Upper lobe of right lung (tissue), 1 donor: ENCODE measurements at regions not wholly inside any gene's neighbourhood (a gene's known extent, or its start where the extent isn't known, plus 50 kb on each side); places are given as distances from the start of the nearest gene placed in this dataset.
"Not testable (repeated sequence)": the region's sequence is repeated elsewhere in the genome, so short reads cannot be mapped to it uniquely, and the experiment has no call there.

ENCODE experiments used
- ATAC-seq: fragments of 200-7000 bp; cut with Tn5 transposase; one replicate; pipeline ENCODE4 v1.9.1; 2020; ENCODE audit warnings: mild to moderate bottlenecking, moderate library complexity
- DNase-seq: peaks from one replicate; pipeline ENCODE4 v3.0.0-alpha.2; 2020
- H3K27ac ChIP-seq: fragments of 200-600 bp; one replicate; pipeline ENCODE4 v1.8.0; 2022
- H3K27me3 ChIP-seq: fragments of 200-600 bp; one replicate; pipeline ENCODE4 v1.8.0; 2022; ENCODE audit warnings: mild to moderate bottlenecking
- H3K36me3 ChIP-seq: fragments of 200-600 bp; one replicate; pipeline ENCODE4 v1.8.0; 2022
- H3K4me1 ChIP-seq: fragments of 200-600 bp; one replicate; pipeline ENCODE4 v1.8.0; 2022
- H3K4me3 ChIP-seq: fragments of 200-600 bp; one replicate; pipeline ENCODE4 v1.8.0; 2022; ENCODE audit warnings: mild to moderate bottlenecking
- H3K9me3 ChIP-seq: fragments of 200-600 bp; one replicate; pipeline ENCODE4 v1.8.0; 2022
- intact Hi-C: fragments of 100-400 bp; cut with DNase I; formaldehyde crosslinking; loops from one replicate; pipeline ENCODE4 v1.11.0; 2022
- TF ChIP-seq, protein P1 (sequence below): fragments of 200-600 bp; IDR thresholded peaks from one replicate; pipeline ENCODE4 v1.8.0; 2022; ENCODE audit warnings: antibody characterized with exemption
- donor health status: DM: no; HTN: yes; CAD: no; lungs with severe emphysema.

- no peaks in the 10 kb centered on the region for H3K4me1 ChIP-seq
- H3K36me3 ChIP-seq = no peaks in the 10 kb centered on the region
- H3K27me3 ChIP-seq = no peaks in the 10 kb centered on the region
- TF ChIP-seq, protein P1, sequence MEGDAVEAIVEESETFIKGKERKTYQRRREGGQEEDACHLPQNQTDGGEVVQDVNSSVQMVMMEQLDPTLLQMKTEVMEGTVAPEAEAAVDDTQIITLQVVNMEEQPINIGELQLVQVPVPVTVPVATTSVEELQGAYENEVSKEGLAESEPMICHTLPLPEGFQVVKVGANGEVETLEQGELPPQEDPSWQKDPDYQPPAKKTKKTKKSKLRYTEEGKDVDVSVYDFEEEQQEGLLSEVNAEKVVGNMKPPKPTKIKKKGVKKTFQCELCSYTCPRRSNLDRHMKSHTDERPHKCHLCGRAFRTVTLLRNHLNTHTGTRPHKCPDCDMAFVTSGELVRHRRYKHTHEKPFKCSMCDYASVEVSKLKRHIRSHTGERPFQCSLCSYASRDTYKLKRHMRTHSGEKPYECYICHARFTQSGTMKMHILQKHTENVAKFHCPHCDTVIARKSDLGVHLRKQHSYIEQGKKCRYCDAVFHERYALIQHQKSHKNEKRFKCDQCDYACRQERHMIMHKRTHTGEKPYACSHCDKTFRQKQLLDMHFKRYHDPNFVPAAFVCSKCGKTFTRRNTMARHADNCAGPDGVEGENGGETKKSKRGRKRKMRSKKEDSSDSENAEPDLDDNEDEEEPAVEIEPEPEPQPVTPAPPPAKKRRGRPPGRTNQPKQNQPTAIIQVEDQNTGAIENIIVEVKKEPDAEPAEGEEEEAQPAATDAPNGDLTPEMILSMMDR = no peak
- intact Hi-C loops = no loop called here
- no peaks in the 10 kb centered on the region for H3K9me3 ChIP-seq
- DNase-seq (no peak), ATAC-seq (no peak)
- no peak overlapping the region for H3K4me3 ChIP-seq
- no peak overlapping the region for H3K27ac ChIP-seq
Measured at GRCh38 chr7:54947266-54947665, 71.6 kb upstream of the EGFR start.

GRCh38 chr7:54949514-54949913 is 69.3 kb upstream of the EGFR start:
- H3K27ac ChIP-seq, H3K4me3 ChIP-seq, H3K36me3 ChIP-seq, intact Hi-C loops, DNase-seq, ATAC-seq, H3K4me1 ChIP-seq, H3K27me3 ChIP-seq, H3K9me3 ChIP-seq: not testable (repeated sequence)

DNA sequence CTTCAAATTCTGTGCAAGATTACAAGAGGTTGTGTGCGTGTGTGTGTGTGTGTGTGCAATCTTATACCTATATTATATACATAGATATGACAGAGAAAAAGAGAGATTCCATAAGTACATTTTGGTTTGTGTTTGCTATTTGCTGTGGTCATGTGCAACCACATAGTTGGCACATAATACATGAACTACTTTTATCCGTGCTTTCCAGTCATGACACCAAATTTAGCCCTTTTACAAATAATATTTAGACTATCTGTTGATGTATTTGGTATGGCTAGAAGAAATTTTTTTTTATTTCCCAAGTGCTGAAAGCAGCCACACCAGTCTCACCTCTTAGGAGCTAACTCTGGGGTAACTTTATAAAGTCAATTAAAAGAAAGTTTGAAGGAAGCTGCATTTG is 63.5 kb upstream of the EGFR start:
- DNase-seq (no peak), ATAC-seq (no peak)
- no peaks in the 10 kb centered on the region for H3K27me3 ChIP-seq
- intact Hi-C loops = no loop called here
- no peaks in the 10 kb centered on the region for H3K36me3 ChIP-seq
- H3K27ac ChIP-seq = no peak overlapping the region
- H3K4me1 ChIP-seq = no peaks in the 10 kb centered on the region
- H3K4me3 ChIP-seq = no peak overlapping the region
- no peaks in the 10 kb centered on the region for H3K9me3 ChIP-seq
- TF ChIP-seq, protein P1 = no peak

GRCh38 chr7:54955696-54956420 is 63.0 kb upstream of the EGFR start:
- no peaks in the 10 kb centered on the region for H3K27me3 ChIP-seq
- no peak overlapping the region for H3K27ac ChIP-seq
- no peak overlapping the region for H3K4me3 ChIP-seq
- H3K4me1 ChIP-seq = no peaks in the 10 kb centered on the region
- intact Hi-C loops = no loop called here
- no peaks in the 10 kb centered on the region for H3K36me3 ChIP-seq
- ATAC-seq (no peak), DNase-seq (no peak)
- TF ChIP-seq, protein P1 = no peak
- H3K9me3 ChIP-seq = no peaks in the 10 kb centered on the region

DNA sequence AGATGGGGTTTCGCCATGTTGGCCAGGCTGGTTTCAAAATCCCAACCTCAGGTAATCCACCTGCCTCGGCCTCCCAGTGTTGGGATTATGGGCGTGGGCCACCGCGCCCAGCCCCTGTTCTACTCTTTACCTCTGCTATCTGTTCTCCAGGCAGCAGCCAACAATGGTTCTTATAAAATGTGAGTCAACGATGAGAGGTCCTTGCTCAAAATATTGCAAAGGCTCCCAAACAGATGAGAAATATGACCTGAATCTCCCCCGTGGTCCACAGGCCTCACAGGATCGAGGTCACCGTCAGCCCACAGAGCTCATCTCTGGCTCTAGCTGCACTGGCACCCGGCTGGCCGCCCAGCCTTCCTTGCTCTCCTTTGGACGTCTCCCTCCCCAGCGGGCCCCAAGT is 62.0 kb upstream of the EGFR start:
- Histone ChIP-seq H3K27ac (no peak overlapping the region), H3K9me3 (no peaks in the 10 kb centered on the region), H3K36me3 (no peaks in the 10 kb centered on the region), H3K4me3 (no peak overlapping the region), H3K4me1 (no peaks in the 10 kb centered on the region), H3K27me3 (no peaks in the 10 kb centered on the region)
- TF ChIP-seq, protein P1 = no peak
- intact Hi-C loops = no loop called here
- ATAC-seq (no peak), DNase-seq (no peak)

DNA sequence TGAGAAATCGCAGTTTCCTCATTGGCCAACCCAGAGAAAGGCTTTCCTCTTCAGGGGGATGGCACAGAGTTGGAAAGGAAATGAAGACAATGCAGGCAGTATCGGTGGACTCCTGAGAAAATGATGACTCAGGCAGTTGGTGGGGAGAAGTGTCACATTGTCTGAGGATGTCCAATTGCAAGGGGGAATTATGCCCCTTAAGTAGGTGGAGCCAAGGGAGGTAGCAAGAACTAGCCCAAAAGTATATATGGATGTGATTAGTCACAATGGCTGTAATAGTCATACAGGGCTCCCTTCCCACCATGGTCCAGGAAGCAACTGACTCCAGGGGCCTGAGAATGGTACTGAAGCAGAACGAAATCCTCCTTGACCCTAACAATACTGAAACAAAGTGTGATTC is 58.3 kb upstream of the EGFR start:
- Histone ChIP-seq H3K9me3 (no peaks in the 10 kb centered on the region), H3K36me3 (no peaks in the 10 kb centered on the region), H3K4me3 (no peak overlapping the region), H3K27ac (no peak overlapping the region), H3K4me1 (no peaks in the 10 kb centered on the region), H3K27me3 (no peaks in the 10 kb centered on the region)
- ATAC-seq = no peak
- no peak for DNase-seq
- intact Hi-C loops = no loop called here
- TF ChIP-seq, protein P1 = no peak
